Neural progenitor cell (in vitro differentiated cells): ENCODE measurements at regions not wholly inside any gene's neighbourhood (a gene's known extent, or its start where the extent isn't known, plus 50 kb on each side); places are given as distances from the start of the nearest gene placed in this dataset.

ENCODE experiments used
- DNase-seq: peaks from one replicate; pipeline ENCODE4 v3.0.0-alpha.2; 2016; ENCODE audit warnings: low spot score
- H2AFZ ChIP-seq: fragments of 200-600 bp; sonication (generic); replicated peaks from 2 replicates; pipeline ENCODE4 v1.6.1; 2016; ENCODE audit warnings: antibody characterized with exemption
- H3F3A ChIP-seq: fragments of 200-600 bp; sonication (generic); 2 replicates; pipeline ENCODE4 v1.6.1; 2016; ENCODE audit warnings: antibody characterized with exemption, low read depth
- H3K27ac ChIP-seq: fragments of 200-600 bp; sonication (generic); 2 replicates; pipeline ENCODE4 v1.5.1; 2016; ENCODE audit warnings: mild to moderate bottlenecking
- H3K27me3 ChIP-seq: fragments of 200-600 bp; sonication (generic); 2 replicates; pipeline ENCODE4 v1.6.1; 2016; ENCODE audit warnings: mild to moderate bottlenecking, moderate library complexity
- H3K36me3 ChIP-seq: fragments of 200-600 bp; sonication (generic); 2 replicates; pipeline ENCODE4 v1.5.1; 2016
- H3K4me1 ChIP-seq: fragments of 200-600 bp; sonication (generic); 2 replicates; pipeline ENCODE4 v1.6.1; 2016; ENCODE audit warnings: mixed run types
- H3K4me2 ChIP-seq: fragments of 200-600 bp; sonication (generic); 2 replicates; pipeline ENCODE4 v1.6.1; 2016
- H3K4me3 ChIP-seq: fragments of 200-600 bp; sonication (generic); 2 replicates; pipeline ENCODE4 v1.5.1; 2016
- H3K79me2 ChIP-seq: fragments of 200-600 bp; sonication (generic); 2 replicates; pipeline ENCODE4 v1.6.1; 2016; ENCODE audit warnings: low read depth
- H3K9ac ChIP-seq: fragments of 200-600 bp; sonication (generic); 2 replicates; pipeline ENCODE4 v1.6.1; 2016
- H3K9me3 ChIP-seq: fragments of 200-600 bp; sonication (generic); 2 replicates; pipeline ENCODE4 v1.5.1; 2016; ENCODE audit warnings: low read depth
- H4K20me1 ChIP-seq: fragments of 200-600 bp; sonication (generic); 2 replicates; pipeline ENCODE4 v1.6.1; 2016; ENCODE audit warnings: low read depth
- H3K27ac Mint-ChIP-seq: 3 replicates; pipeline ENCODE4 v1.8.0; 2021; ENCODE audit warnings: mixed read lengths
- H3K27me3 Mint-ChIP-seq: 2 replicates; pipeline ENCODE4 v1.8.0; 2022; ENCODE audit warnings: low read depth, mild to moderate bottlenecking, inconsistent platforms, moderate library complexity, mixed read lengths; ENCODE audit not compliant: insufficient read depth
- H3K36me3 Mint-ChIP-seq: 3 replicates; pipeline ENCODE4 v1.8.0; 2021; ENCODE audit warnings: mixed read lengths
- H3K4me1 Mint-ChIP-seq: 3 replicates; pipeline ENCODE4 v1.8.0; 2021; ENCODE audit warnings: mixed read lengths
- H3K4me3 Mint-ChIP-seq: 3 replicates; pipeline ENCODE4 v1.8.0; 2021; ENCODE audit warnings: mild to moderate bottlenecking, moderate library complexity, mixed read lengths
- H3K9me3 Mint-ChIP-seq: 3 replicates; pipeline ENCODE4 v1.8.0; 2020; ENCODE audit warnings: mixed read lengths
- CTCF ChIP-seq: fragments of 200-600 bp; sonication (generic); IDR thresholded peaks from 2 replicates; pipeline ENCODE4 v1.5.1; 2017; ENCODE audit warnings: antibody characterized with exemption, mild to moderate bottlenecking
- EZH2 ChIP-seq: fragments of 200-600 bp; sonication (generic); IDR thresholded peaks from 2 replicates; pipeline ENCODE4 v1.6.1; 2017; ENCODE audit warnings: antibody characterized with exemption, mild to moderate bottlenecking, moderate library complexity
- EZH2phosphoT487 ChIP-seq: fragments of 200-600 bp; sonication (generic); IDR thresholded peaks from 2 replicates; pipeline ENCODE4 v1.6.1; 2017; ENCODE audit warnings: antibody characterized with exemption

- H3K36me3 Mint-ChIP-seq = no peaks in the 10 kb centered on the region
- no peak overlapping the region for H3K4me3 Mint-ChIP-seq
- Histone ChIP-seq H3K4me1 (no peaks in the 10 kb centered on the region), H3K27ac (no peak overlapping the region), H3K4me2 (no peak overlapping the region), H3K4me3 (no peak overlapping the region), H3K79me2 (no peaks in the 10 kb centered on the region), H3K27me3 (no peaks in the 10 kb centered on the region), H4K20me1 (no peaks in the 10 kb centered on the region), H3K9me3 (no peaks in the 10 kb centered on the region), H3K36me3 (no peaks in the 10 kb centered on the region), H3K9ac (no peak overlapping the region), H3F3A (no peaks in the 10 kb centered on the region), H2AFZ (no peak overlapping the region)
- H3K4me1 Mint-ChIP-seq = no peaks in the 10 kb centered on the region
- peaks cover 2% of the 10 kb centered on the region for H3K9me3 Mint-ChIP-seq
- no peaks in the 10 kb centered on the region for H3K27me3 Mint-ChIP-seq
- H3K27ac Mint-ChIP-seq = no peak overlapping the region
- TF ChIP-seq CTCF (no peak), EZH2 (no peak)
- DNase-seq = peak; percentile 3
Measured at GRCh38 chr3:110343376-110343775, 728.2 kb upstream of the NECTIN3 start.

- Mint-ChIP-seq H3K4me3 (no peak overlapping the region), H3K27me3 (no peaks in the 10 kb centered on the region), H3K4me1 (no peaks in the 10 kb centered on the region), H3K27ac (no peak overlapping the region), H3K36me3 (no peaks in the 10 kb centered on the region), H3K9me3 (no peaks in the 10 kb centered on the region)
- Histone ChIP-seq H3F3A (no peaks in the 10 kb centered on the region), H2AFZ (no peak overlapping the region), H3K4me1 (no peaks in the 10 kb centered on the region), H3K27me3 (no peaks in the 10 kb centered on the region), H3K9me3 (no peaks in the 10 kb centered on the region), H3K4me3 (no peak overlapping the region), H3K9ac (no peak overlapping the region), H3K36me3 (no peaks in the 10 kb centered on the region), H3K79me2 (no peaks in the 10 kb centered on the region), H3K4me2 (no peak overlapping the region), H3K27ac (no peak overlapping the region), H4K20me1 (no peaks in the 10 kb centered on the region)
- no peak for TF ChIP-seq CTCF
- no peak for TF ChIP-seq EZH2phosphoT487
- TF ChIP-seq EZH2 = no peak
- DNase-seq = no peak
Measured at GRCh38 chr3:110343945-110344344, 727.7 kb upstream of the NECTIN3 start.

GRCh38 chr3:110344487-110344886 is 727.1 kb upstream of the NECTIN3 start:
- H3K9me3 ChIP-seq = no peaks in the 10 kb centered on the region
- H3K79me2 ChIP-seq = no peaks in the 10 kb centered on the region
- no peak for TF ChIP-seq EZH2phosphoT487
- no peak for TF ChIP-seq CTCF
- no peak for TF ChIP-seq EZH2
- no peaks in the 10 kb centered on the region for H3K27me3 ChIP-seq
- Mint-ChIP-seq H3K36me3 (no peaks in the 10 kb centered on the region), H3K27ac (no peak overlapping the region), H3K4me1 (no peaks in the 10 kb centered on the region), H3K27me3 (no peaks in the 10 kb centered on the region), H3K4me3 (no peak overlapping the region), H3K9me3 (no peaks in the 10 kb centered on the region)
- H3F3A ChIP-seq = no peaks in the 10 kb centered on the region
- no peaks in the 10 kb centered on the region for H4K20me1 ChIP-seq
- no peak overlapping the region for H3K9ac ChIP-seq
- H3K4me3 ChIP-seq = no peak overlapping the region
- H3K4me1 ChIP-seq = no peaks in the 10 kb centered on the region
- DNase-seq = no peak
- no peak overlapping the region for H2AFZ ChIP-seq
- no peak overlapping the region for H3K4me2 ChIP-seq
- no peaks in the 10 kb centered on the region for H3K36me3 ChIP-seq
- H3K27ac ChIP-seq = no peak overlapping the region
